Neural cell (in vitro differentiated cells): ENCODE measurements at regions not wholly inside any gene's neighbourhood (a gene's known extent, or its start where the extent isn't known, plus 50 kb on each side); places are given as distances from the start of the nearest gene placed in this dataset.

Source experiments
- RAD21 ChIP-seq: fragments of 450-650 bp; conservative IDR thresholded peaks from 2 replicates; pipeline ENCODE4 v1.6.1; 2014; ENCODE audit warnings: antibody characterized with exemption, mild to moderate bottlenecking, moderate library complexity
- SMC3 ChIP-seq: fragments of 450-650 bp; conservative IDR thresholded peaks from 2 replicates; pipeline ENCODE4 v1.6.1; 2014; ENCODE audit warnings: antibody characterized with exemption, mild to moderate bottlenecking, moderate library complexity; ENCODE audit not compliant: poor library complexity
- TF ChIP-seq, protein P1 (sequence below): fragments of 450-650 bp; IDR thresholded peaks from 2 replicates; pipeline ENCODE4 v1.5.1; 2014; ENCODE audit warnings: antibody characterized with exemption, mild to moderate bottlenecking, moderate library complexity; ENCODE audit not compliant: poor library complexity, severe bottlenecking
- TF ChIP-seq, protein P2 (sequence below): IDR thresholded peaks from 2 replicates; pipeline ENCODE4 v1.6.1; 2012; ENCODE audit warnings: borderline replicate concordance

DNA sequence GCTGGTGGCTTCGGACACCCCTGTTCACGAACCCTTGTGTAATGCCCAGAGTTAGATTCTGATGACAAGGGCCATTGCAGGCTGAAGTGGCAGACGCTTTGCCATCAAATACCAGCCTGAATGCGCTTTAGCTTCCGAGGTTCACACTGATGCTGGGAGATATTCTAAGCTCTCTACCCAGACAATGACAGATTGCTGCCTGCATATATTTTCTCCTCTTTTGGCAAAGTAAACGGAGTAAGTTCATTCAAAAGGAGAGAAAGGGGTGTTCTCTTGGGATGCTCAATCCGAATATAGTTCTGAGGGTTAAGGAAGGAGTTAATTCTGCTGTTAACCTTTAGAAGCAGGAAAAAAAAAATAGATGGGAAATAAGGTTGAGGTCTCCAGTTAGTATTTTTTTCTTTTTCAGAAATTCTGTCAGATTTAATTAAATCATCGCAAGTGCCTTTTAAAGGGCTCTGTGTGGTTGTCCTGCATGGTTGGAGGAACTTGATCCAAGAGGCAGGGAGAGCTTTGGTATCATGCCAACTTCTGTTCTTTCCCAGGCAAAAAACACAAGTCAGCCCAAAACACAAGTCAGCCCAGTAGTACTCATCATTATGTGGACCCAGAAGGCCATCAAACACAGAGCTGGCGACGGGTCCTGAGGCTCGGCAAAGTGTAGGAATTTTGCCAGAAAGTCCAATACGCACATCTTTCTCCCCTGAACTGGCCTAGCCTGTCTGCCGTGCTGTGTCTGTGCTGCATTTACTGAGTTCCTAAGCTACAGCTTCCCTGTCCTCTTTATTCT lies 70.9 kb upstream of the ST8SIA2 start:
- TF ChIP-seq, protein P1, sequence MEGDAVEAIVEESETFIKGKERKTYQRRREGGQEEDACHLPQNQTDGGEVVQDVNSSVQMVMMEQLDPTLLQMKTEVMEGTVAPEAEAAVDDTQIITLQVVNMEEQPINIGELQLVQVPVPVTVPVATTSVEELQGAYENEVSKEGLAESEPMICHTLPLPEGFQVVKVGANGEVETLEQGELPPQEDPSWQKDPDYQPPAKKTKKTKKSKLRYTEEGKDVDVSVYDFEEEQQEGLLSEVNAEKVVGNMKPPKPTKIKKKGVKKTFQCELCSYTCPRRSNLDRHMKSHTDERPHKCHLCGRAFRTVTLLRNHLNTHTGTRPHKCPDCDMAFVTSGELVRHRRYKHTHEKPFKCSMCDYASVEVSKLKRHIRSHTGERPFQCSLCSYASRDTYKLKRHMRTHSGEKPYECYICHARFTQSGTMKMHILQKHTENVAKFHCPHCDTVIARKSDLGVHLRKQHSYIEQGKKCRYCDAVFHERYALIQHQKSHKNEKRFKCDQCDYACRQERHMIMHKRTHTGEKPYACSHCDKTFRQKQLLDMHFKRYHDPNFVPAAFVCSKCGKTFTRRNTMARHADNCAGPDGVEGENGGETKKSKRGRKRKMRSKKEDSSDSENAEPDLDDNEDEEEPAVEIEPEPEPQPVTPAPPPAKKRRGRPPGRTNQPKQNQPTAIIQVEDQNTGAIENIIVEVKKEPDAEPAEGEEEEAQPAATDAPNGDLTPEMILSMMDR: no peak
- TF ChIP-seq SMC3: no peak
- no peak for TF ChIP-seq RAD21
- TF ChIP-seq, protein P2, sequence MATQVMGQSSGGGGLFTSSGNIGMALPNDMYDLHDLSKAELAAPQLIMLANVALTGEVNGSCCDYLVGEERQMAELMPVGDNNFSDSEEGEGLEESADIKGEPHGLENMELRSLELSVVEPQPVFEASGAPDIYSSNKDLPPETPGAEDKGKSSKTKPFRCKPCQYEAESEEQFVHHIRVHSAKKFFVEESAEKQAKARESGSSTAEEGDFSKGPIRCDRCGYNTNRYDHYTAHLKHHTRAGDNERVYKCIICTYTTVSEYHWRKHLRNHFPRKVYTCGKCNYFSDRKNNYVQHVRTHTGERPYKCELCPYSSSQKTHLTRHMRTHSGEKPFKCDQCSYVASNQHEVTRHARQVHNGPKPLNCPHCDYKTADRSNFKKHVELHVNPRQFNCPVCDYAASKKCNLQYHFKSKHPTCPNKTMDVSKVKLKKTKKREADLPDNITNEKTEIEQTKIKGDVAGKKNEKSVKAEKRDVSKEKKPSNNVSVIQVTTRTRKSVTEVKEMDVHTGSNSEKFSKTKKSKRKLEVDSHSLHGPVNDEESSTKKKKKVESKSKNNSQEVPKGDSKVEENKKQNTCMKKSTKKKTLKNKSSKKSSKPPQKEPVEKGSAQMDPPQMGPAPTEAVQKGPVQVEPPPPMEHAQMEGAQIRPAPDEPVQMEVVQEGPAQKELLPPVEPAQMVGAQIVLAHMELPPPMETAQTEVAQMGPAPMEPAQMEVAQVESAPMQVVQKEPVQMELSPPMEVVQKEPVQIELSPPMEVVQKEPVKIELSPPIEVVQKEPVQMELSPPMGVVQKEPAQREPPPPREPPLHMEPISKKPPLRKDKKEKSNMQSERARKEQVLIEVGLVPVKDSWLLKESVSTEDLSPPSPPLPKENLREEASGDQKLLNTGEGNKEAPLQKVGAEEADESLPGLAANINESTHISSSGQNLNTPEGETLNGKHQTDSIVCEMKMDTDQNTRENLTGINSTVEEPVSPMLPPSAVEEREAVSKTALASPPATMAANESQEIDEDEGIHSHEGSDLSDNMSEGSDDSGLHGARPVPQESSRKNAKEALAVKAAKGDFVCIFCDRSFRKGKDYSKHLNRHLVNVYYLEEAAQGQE: no peak
